IPS-NIHi11 (cell line): ENCODE measurements at regions not wholly inside any gene's neighbourhood (a gene's known extent, or its start where the extent isn't known, plus 50 kb on each side); places are given as distances from the start of the nearest gene placed in this dataset.

ENCODE experiments used
- DNase-seq: peaks from one replicate; pipeline ENCODE4 v3.0.0; 2012; ENCODE audit warnings: mixed read lengths, low spot score

GRCh38 chr5:34505731-34506130 is 150.4 kb upstream of the RAI14 start:
- DNase-seq, result no peak

GRCh38 chr5:34507933-34508332 is 148.2 kb upstream of the RAI14 start:
- no peak for DNase-seq

- DNase-seq, result no peak
Measured at GRCh38 chr5:34509392-34509791, 146.7 kb upstream of the RAI14 start.

- DNase-seq, result no peak
Measured at GRCh38 chr5:34510002-34510401, 146.1 kb upstream of the RAI14 start.

DNA sequence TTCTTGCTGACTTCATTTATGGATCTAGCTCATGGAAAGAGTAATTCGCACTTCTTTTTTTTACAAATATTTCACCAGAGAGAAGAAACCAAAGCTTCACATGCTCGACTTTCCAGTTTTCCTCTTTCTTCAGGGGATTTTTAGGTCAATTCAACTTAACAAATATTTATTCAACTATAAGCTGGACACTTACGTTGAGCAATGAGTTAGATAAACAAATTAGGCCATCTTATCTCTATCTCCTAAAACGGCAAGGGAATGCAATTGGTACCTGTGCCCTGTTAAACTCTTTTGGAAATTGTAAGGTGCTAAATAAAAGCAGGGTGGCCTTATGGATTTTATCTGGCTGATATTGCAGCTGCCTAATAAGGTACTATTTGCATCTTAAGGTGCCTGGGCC is 145.1 kb upstream of the RAI14 start:
- no peak for DNase-seq

- DNase-seq, result no peak
Measured at GRCh38 chr5:34511481-34511880, 144.6 kb upstream of the RAI14 start.

- no peak for DNase-seq
Measured at GRCh38 chr5:34511915-34512314, 144.2 kb upstream of the RAI14 start.

- DNase-seq, result no peak
Measured at GRCh38 chr5:34516166-34516565, 140.0 kb upstream of the RAI14 start.

GRCh38 chr5:34516686-34517085 is 139.4 kb upstream of the RAI14 start:
- no peak for DNase-seq

GRCh38 chr5:34517249-34517648 is 138.9 kb upstream of the RAI14 start:
- no peak for DNase-seq

DNA sequence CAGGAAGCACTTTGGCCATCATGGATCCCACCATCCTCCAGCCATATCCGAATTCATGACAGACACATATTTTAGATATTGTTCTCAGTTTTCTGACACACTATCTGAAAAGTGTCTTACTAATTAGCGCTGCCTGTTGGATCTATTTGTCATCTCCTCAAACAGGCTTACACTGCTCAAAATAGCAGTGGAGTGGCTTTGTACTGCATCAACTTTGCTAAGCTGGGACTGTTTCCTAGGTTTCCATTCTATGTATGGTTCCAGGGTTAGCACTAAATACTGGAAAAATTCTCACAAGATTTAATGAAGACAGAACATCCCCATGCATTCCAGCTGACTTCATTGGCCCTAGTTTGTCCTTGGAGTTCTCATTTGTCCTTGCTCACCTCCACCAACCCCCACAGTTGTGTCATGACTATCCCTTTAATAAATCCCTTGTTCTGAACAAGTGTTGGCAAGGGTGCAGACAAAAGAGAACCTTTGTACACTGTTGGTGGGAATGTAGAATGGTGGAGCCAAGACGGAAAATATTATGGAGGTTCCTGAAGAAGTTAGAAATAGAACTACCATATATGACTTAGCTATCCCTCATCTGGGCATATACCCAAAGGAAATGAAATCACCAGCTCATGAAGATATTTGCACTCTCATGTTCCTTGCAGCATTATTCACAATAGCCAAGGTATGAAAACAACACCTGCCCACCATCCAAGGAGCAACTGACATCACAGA is 136.5 kb upstream of the RAI14 start:
- DNase-seq, result no peak

- no peak for DNase-seq
Measured at GRCh38 chr5:34521628-34522290, 134.4 kb upstream of the RAI14 start.

GRCh38 chr5:34522599-34523386 is 133.3 kb upstream of the RAI14 start:
- peak; percentile 81 for DNase-seq

- no peak for DNase-seq
Measured at GRCh38 chr5:34523387-34523726, 132.8 kb upstream of the RAI14 start.

- DNase-seq, result no peak
Measured at GRCh38 chr5:34524123-34524522, 132.0 kb upstream of the RAI14 start.

GRCh38 chr5:34525761-34526160 is 130.4 kb upstream of the RAI14 start:
- DNase-seq, result no peak

DNA sequence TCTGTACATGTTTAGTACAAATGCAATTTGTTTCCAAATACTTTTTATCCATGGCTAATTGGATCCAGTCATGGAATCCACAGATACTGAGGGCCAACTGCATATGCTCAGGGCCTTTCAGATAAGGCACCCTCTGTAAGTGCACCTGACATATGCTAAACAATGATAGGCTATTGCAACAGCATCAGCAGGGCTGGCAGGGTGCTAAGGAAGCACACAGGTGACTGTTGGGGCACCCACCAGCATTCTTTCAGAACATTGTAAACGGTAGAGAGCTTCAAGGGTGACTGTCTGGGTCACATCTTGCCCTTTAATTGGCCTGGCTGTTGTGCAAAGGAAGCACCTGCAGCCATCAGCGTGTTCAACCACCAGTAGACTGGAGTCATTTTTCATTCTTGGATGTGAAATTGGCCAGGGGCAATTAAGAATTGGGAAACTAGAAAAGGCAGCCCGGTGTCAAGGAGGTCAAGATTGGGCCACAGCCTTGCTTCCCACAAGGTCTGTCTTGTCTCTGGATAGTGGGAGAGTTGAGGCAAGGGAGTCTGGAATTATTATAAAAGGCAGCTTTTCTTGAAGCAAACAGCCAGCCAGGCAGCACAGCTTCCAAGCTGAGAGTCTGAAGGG is 129.3 kb upstream of the RAI14 start:
- DNase-seq, result no peak

- DNase-seq, result no peak
Measured at GRCh38 chr5:34529581-34530331, 126.4 kb upstream of the RAI14 start.

GRCh38 chr5:34530637-34531036 is 125.5 kb upstream of the RAI14 start:
- no peak for DNase-seq

GRCh38 chr5:34531751-34532360 is 124.3 kb upstream of the RAI14 start:
- DNase-seq, result no peak
